ENCODE measurements at regions not wholly inside any gene's neighbourhood (a gene's known extent, or its start where the extent isn't known, plus 50 kb on each side); places are given as distances from the start of the nearest gene placed in this dataset.
"Not testable (repeated sequence)": the region's sequence is repeated elsewhere in the genome, so short reads cannot be mapped to it uniquely, and the experiment has no call there.

DNA sequence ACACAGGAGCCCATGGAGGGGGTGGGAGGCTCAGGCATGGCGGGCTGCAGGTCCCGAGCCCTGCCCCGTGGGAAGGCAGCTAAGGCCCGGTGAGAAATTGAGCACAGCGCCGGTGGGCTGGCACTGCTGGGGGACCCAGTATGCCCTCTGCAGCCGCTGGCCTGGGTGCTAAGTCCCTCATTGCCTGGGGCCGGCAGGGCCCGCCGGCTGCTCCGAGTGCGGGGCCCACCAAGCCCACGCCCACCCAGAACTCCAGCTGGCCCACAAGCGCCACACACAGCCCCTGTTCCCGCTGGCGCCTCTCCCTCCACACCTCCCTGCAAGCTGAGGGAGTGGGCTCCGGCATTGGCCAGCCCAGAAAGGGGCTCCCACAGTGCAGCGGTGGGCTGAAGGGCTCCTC lies 625.2 kb upstream of the CITED2 start:
- not testable (repeated sequence) for DNase-seq

- DNase-seq = not testable (repeated sequence)
Measured at GRCh38 chr6:139998478-139998877, 624.0 kb upstream of the CITED2 start.

- DNase-seq = no peak
Measured at GRCh38 chr6:139996253-139996834, 621.9 kb upstream of the CITED2 start.

GRCh38 chr6:139994998-139995397 lies 620.5 kb upstream of the CITED2 start:
- DNase-seq = no peak

- DNase-seq = no peak
Measured at GRCh38 chr6:139990856-139991465, 616.5 kb upstream of the CITED2 start.

DNA sequence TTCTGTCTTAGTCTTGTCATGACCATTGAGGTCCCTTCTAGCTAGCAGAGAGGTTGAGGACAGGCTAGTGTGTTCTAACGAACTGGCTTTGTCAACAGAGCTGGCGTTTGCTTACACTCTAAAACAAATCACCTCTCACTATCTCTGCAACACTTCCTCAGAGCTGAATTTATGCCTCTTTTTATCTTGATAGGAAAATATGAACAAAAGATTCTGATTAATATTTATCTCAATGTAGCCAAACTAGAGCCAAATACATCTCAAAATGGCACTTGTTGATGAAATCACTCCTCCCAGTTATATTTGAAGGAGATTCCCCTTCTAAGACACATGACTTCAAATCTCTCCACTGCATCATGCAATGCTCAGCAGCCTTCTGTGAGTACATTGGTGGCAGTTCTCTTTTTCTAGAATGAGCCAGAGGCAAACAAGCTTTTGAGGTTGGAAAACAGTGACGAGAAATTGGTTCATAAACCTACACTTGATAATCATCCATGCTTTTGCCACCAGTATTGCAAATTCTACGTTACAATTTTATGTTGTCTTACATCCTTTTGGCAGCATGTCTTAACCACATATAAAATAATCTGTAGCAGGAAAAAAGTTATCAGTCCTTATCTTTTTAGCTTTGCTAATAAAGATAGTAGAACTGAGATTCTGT lies 615.7 kb upstream of the CITED2 start:
- DNase-seq = no peak

DNA sequence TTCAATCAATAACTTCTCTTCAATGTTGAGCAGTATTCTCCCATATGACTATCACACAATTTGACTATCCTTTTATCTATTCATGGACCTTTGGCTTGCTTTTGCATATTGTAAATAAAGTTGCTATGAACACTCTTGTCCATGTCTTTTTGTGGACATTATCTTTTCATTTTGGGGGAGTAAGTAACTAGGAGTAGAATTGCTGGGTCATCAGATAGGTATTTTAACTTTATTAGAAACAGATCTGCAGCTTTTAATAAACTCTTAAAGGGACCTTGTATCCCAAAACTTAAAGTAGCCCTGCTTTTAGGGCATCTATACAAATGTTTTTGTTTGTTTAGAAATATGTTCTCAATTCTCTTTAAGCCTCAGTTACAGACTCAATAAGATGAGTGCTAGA lies 614.2 kb upstream of the CITED2 start:
- no peak for DNase-seq

- no peak for DNase-seq
Measured at GRCh38 chr6:139987091-139987490, 612.6 kb upstream of the CITED2 start.

GRCh38 chr6:139985236-139985815 lies 610.9 kb upstream of the CITED2 start:
- no peak for DNase-seq

GRCh38 chr6:139984317-139984716 lies 609.9 kb upstream of the CITED2 start:
- no peak for DNase-seq

DNA sequence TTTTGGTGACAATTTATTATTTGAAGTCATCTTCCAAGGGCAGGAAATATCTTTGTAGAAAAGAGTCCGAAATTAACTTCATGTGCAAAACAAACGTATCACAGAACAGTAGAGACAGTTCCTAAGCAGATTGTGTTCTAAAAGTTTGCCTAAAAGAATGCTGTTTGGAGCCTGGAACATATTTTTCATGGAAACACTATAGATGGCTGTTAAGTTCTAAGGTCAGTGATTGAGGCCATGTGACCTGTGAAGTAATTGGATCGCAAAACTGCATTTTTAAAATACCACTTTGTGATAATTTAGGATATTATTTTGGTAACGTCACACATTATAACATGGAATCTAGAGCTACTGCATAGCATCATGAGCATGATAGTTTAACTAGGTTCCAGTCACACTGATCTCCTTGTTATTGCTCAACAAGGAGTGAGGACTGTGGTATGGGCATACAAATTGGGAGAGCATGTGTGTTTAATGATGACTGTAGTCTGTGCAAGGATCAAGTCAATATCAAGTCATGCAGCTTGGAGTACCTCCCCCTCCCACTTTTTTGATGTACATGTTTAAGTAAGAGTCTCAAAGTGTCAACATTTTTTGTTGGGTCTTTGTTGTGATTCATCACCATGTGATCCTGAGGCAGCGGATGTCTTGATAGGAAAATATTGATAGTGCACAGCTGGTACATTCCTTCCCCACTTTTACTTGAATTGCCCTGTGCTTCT lies 609.3 kb upstream of the CITED2 start:
- no peak for DNase-seq

DNA sequence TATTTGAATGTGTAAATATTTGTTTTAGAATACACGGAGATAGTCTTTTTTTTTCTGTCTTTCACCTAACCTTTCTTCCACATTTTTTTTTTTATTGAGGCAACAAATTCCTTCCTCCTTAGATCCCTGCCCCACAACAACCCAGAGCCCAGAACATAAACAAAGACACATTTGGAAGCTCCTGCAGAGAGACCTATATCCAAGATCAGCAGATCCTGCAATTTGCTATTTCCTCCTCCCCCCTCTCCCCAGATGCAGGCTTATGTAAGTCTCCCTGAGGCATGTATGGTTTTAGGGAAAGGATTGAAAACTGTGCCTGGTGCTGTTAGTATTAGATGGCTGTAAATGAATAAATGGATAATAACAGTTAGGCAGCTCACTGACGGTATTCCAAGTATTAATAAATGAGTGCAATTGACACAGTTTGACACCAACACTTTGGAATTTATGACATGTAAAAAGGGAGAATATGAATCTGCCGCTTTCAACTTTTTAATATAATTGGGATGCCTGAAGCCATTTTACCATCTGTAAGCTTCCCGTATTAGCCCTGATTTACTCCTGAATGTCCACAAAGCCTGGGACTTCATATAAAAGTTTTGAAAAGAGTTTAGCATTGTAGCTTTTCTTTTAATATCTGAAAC lies 608.3 kb upstream of the CITED2 start:
- DNase-seq = no peak

DNA sequence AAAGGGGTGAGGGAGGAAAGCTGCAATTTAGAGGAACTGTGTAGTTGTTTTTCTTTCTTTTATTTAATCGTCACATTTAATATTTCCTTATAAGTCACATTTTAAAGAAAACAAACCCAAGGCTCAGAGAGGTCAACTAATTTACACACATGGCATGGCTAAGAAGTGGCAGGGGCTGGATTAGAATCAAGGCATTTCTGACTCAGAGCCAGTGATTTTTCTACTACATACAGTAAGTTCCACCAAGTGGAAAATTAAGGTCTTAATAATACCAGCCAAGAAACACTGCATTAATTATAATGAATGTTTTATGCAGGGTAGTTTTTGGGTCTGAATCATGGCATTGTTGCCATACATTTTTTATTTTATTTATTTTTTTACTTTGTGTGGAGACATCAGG lies 607.7 kb upstream of the CITED2 start:
- no peak for DNase-seq

DNA sequence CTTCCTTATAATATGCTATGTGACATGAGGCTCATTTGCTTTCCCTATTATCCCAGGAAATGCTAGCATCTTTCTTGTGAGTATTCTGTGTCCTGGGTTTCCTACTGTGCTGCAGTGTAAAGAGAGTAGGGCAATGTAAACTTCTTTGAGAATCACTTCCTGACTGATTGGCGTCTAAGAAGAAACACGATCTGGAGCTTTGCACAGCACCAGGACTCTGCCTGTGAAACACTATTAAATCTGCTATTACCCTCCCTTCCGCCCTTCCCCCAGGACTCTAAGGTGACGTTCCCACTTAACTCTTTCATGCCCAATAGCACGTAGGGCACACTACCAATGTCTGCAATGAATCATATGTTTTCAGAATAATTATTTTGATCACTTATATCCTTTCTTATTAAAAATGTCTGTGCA lies 607.3 kb upstream of the CITED2 start:
- no peak for DNase-seq

DNA sequence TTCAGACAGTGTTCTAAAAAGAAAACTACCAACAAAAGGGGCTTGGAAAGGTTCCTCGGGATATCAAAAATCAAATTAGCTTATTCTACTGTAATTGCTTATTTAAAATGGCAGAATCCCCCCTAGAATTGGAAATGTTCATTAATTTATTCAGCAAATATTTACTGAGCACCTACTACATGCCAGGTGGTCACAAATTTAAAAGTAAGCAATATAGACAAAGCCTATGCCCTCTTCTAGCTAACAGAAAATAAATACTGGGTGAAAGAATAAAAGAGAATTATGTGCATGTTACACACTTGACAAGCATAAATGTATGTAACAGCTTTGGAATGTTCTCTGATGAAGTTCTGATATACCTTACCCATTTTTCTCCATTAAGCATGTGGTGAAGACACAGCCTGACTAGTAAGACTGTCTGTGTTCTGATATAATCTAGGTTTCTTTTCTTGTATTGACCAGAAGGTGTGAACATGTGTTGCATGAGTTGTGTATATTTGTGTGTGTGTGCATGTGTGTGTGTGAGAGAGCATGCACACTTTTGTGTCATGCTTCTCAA lies 606.7 kb upstream of the CITED2 start:
- DNase-seq = no peak

DNA sequence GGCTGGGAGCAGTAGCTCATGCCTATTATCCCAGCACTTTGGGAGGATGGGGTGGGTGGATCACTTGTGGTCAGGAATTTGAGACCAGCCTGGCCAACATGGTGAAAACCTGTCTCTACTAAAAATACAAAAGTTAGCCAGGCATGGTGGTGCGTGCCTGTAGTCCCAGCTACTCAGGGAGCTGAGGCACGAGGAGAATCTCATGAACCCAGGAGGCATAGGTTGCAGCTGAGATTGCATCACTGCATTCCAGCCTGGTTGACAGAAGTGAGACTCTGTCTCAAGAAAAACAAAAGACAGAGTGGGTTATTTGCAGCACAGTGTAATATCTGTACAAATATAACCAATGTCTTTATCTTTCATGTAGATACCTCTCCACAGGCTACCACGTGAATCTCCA lies 606.2 kb upstream of the CITED2 start:
- DNase-seq = not testable (repeated sequence)

GRCh38 chr6:139979021-139979725 lies 604.7 kb upstream of the CITED2 start:
- DNase-seq = no peak

- no peak for DNase-seq
Measured at GRCh38 chr6:139977887-139978332, 603.5 kb upstream of the CITED2 start.

GRCh38 chr6:139973669-139974344 lies 599.4 kb upstream of the CITED2 start:
- DNase-seq = no peak

DNA sequence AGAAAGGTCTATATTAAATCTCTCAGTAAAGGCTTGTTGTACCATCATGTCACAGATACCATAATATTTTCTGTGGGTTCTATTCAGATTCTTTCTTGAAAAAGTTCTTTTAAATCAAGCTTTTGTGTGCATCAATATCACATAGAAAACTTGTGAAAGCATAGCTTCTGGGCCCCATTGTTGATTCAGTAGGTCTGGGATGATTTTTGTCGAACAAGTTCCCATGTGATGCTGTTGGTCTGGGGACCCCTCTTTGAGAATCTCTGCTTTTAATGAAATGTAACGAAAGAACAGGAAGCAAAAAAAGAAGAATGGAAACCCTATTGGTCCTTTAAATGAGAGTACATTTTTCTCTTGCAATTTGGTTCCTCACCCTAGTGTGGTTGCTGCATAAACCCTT lies 597.7 kb upstream of the CITED2 start:
- DNase-seq = no peak

DNA sequence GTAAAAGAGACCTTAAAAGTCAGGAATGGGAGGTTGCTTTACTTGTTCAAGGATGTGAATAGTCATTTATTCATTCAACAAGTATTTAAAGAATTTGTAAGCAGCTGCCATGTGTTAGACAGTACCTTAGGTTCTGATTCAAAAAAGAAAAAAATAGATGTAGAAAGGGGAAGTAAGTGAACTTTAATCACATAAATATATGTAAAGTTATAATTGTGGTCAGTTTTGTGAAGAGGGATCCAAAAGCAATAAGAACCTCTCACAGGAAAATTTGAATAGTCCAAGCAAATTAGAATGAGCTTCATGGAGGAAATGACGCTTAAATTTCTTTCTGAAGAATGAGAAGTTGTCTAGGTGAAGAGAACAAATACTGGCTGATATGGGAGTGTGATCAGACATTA lies 596.1 kb upstream of the CITED2 start:
- no peak for DNase-seq
